ENCODE measurements at regions not wholly inside any gene's neighbourhood (a gene's known extent, or its start where the extent isn't known, plus 50 kb on each side); places are given as distances from the start of the nearest gene placed in this dataset.

DNA sequence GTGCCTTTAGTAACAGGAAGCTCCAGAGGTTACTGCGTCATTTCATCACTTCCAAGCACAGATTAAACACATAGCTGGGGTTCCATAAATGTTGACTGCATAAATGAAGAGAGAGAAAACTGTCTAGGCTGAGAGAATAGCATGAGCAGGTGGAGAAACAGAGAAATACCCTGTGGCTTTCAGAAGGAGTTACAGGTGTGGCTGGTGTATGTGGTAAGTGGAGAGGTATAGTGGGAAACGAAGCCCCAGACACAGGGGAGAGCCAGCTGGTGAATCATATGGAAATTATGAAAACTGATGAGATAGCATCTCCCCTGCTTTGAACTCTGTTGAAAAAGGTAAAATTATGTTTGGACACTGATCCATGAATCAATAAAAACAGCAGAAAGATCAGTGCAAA lies 807.4 kb upstream of the POU3F3 start:
- Histone ChIP-seq H3K4me3 (ENCODE audit: low read depth in 1 of 2, low read length in 2 of 2) (no peak overlapping the region), H4K20me1 (ENCODE audit: insufficient read depth, low read length) (no peaks in the 10 kb centered on the region), H3K36me3 (ENCODE audit: insufficient read depth, low read length) (no peaks in the 10 kb centered on the region), H3K79me2 (ENCODE audit: insufficient read depth, low read length) (no peaks in the 10 kb centered on the region), H3K27me3 (ENCODE audit: insufficient read depth, low read length, poor library complexity) (no peaks in the 10 kb centered on the region), H2AFZ (ENCODE audit: low read depth, low read length) (no peak overlapping the region), H3K4me1 (ENCODE audit: insufficient read depth, low read length) (no peaks in the 10 kb centered on the region), H3K27ac (ENCODE audit: low read length) (no peak overlapping the region), H3K9ac (ENCODE audit: low read depth, low read length) (no peak overlapping the region), H3K9me3 (ENCODE audit: insufficient read depth, low read length, severe bottlenecking) (no peaks in the 10 kb centered on the region), H3K4me2 (ENCODE audit: insufficient read depth, low read length) (no peak overlapping the region)
- ATAC-seq (ENCODE audit: insufficient read depth, low read depth) (no peak), DNase-seq (no peak)
- no peak for TF ChIP-seq EZH2 (IDR thresholded peaks at IDR 0.05; ENCODE audit: borderline replicate concordance, low read depth, low read length, severe bottlenecking)
- TF ChIP-seq, protein P1, sequence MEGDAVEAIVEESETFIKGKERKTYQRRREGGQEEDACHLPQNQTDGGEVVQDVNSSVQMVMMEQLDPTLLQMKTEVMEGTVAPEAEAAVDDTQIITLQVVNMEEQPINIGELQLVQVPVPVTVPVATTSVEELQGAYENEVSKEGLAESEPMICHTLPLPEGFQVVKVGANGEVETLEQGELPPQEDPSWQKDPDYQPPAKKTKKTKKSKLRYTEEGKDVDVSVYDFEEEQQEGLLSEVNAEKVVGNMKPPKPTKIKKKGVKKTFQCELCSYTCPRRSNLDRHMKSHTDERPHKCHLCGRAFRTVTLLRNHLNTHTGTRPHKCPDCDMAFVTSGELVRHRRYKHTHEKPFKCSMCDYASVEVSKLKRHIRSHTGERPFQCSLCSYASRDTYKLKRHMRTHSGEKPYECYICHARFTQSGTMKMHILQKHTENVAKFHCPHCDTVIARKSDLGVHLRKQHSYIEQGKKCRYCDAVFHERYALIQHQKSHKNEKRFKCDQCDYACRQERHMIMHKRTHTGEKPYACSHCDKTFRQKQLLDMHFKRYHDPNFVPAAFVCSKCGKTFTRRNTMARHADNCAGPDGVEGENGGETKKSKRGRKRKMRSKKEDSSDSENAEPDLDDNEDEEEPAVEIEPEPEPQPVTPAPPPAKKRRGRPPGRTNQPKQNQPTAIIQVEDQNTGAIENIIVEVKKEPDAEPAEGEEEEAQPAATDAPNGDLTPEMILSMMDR (IDR thresholded peaks at IDR 0.05; ENCODE audit: borderline replicate concordance, extremely low read depth, low read length, poor library complexity, severe bottlenecking), result no peak

DNA sequence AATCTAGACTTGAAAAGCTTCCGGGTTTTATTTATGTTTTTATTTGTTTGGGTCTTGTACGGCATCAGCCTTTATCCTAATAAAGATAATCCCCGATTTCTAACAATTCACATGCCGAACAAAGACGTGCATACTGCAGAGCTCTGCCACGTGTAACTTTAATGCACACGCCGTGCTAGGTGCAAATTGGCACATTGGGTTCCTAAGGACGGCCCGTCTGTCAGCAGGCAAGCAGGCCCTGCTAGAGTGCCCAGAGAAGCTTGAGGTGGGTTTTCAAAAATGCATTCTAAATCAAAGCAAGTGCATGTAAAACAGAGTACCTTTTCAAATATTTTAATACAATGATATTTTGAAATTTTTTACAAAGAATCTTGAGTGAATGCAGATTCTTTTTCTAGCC lies 806.4 kb upstream of the POU3F3 start:
- no peak overlapping the region for H3K4me2 ChIP-seq (ENCODE audit: insufficient read depth, low read length)
- H4K20me1 ChIP-seq (ENCODE audit: insufficient read depth, low read length), result no peaks in the 10 kb centered on the region
- no peaks in the 10 kb centered on the region for H3K4me1 ChIP-seq (ENCODE audit: insufficient read depth, low read length)
- no peaks in the 10 kb centered on the region for H3K27me3 ChIP-seq (ENCODE audit: insufficient read depth, low read length, poor library complexity)
- no peaks in the 10 kb centered on the region for H3K36me3 ChIP-seq (ENCODE audit: insufficient read depth, low read length)
- no peaks in the 10 kb centered on the region for H3K9me3 ChIP-seq (ENCODE audit: insufficient read depth, low read length, severe bottlenecking)
- H2AFZ ChIP-seq (ENCODE audit: low read depth, low read length), result no peak overlapping the region
- no peak for DNase-seq
- H3K27ac ChIP-seq (ENCODE audit: low read length), result no peak overlapping the region
- no peaks in the 10 kb centered on the region for H3K79me2 ChIP-seq (ENCODE audit: insufficient read depth, low read length)
- TF ChIP-seq EZH2 (IDR thresholded peaks at IDR 0.05; ENCODE audit: borderline replicate concordance, low read depth, low read length, severe bottlenecking), result no peak
- TF ChIP-seq, protein P1 (IDR thresholded peaks at IDR 0.05; ENCODE audit: borderline replicate concordance, extremely low read depth, low read length, poor library complexity, severe bottlenecking), result no peak
- no peak overlapping the region for H3K4me3 ChIP-seq (ENCODE audit: low read depth in 1 of 2, low read length in 2 of 2)
- ATAC-seq (ENCODE audit: insufficient read depth, low read depth), result no peak
- H3K9ac ChIP-seq (ENCODE audit: low read depth, low read length), result no peak overlapping the region

DNA sequence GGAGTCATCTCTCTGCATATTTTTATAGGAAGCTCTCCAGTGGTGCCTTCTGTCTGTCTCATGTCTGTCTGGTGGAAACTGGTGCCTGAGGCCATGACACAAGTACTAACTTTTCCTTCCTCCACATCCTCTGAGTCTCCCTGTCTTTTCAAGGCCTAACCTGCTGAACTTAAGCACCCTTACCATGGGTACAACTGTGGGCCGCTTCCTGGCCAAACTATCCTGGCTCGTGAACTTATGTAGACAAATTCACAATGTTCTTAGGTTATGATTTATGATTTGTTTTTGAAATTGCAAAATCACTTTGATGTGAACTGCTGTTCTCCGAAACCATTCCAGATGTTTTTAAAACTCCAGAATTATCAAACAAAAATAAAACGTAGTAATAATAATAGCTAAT lies 804.5 kb upstream of the POU3F3 start:
- Histone ChIP-seq H4K20me1 (ENCODE audit: insufficient read depth, low read length) (no peaks in the 10 kb centered on the region), H3K27me3 (ENCODE audit: insufficient read depth, low read length, poor library complexity) (no peaks in the 10 kb centered on the region), H2AFZ (ENCODE audit: low read depth, low read length) (no peak overlapping the region), H3K4me3 (ENCODE audit: low read depth in 1 of 2, low read length in 2 of 2) (no peak overlapping the region), H3K36me3 (ENCODE audit: insufficient read depth, low read length) (no peaks in the 10 kb centered on the region), H3K4me1 (ENCODE audit: insufficient read depth, low read length) (no peaks in the 10 kb centered on the region), H3K27ac (ENCODE audit: low read length) (no peak overlapping the region), H3K9me3 (ENCODE audit: insufficient read depth, low read length, severe bottlenecking) (no peaks in the 10 kb centered on the region), H3K4me2 (ENCODE audit: insufficient read depth, low read length) (no peak overlapping the region), H3K79me2 (ENCODE audit: insufficient read depth, low read length) (no peaks in the 10 kb centered on the region), H3K9ac (ENCODE audit: low read depth, low read length) (no peak overlapping the region)
- ATAC-seq (ENCODE audit: insufficient read depth, low read depth), result no peak
- no peak for DNase-seq
- no peak for TF ChIP-seq EZH2 (IDR thresholded peaks at IDR 0.05; ENCODE audit: borderline replicate concordance, low read depth, low read length, severe bottlenecking)
- TF ChIP-seq, protein P1 (IDR thresholded peaks at IDR 0.05; ENCODE audit: borderline replicate concordance, extremely low read depth, low read length, poor library complexity, severe bottlenecking), result no peak

DNA sequence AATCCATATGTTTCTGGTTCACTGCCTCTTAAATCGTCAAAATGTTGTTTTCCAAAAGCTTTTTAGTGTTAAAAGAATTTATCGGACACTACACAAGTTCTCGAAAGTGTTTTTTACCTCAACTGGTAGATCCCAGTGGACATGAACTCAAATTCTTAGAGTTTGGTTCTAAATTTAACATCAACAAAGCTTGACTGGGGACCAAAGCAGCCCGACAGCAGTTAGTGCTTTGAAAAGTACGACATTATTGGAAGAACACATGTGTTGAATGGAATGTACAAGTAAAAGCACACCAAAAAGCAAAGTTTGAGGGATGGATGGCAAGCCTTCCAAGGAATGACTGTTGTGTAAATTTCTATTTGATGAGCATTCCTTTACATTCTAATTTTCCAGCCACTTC lies 803.9 kb upstream of the POU3F3 start:
- TF ChIP-seq EZH2 (IDR thresholded peaks at IDR 0.05; ENCODE audit: borderline replicate concordance, low read depth, low read length, severe bottlenecking), result no peak
- TF ChIP-seq, protein P1 (IDR thresholded peaks at IDR 0.05; ENCODE audit: borderline replicate concordance, extremely low read depth, low read length, poor library complexity, severe bottlenecking), result no peak
- Histone ChIP-seq H3K4me2 (ENCODE audit: insufficient read depth, low read length) (no peak overlapping the region), H3K9ac (ENCODE audit: low read depth, low read length) (no peak overlapping the region), H3K4me3 (ENCODE audit: low read depth in 1 of 2, low read length in 2 of 2) (no peak overlapping the region), H3K27ac (ENCODE audit: low read length) (no peak overlapping the region), H3K36me3 (ENCODE audit: insufficient read depth, low read length) (no peaks in the 10 kb centered on the region), H2AFZ (ENCODE audit: low read depth, low read length) (no peak overlapping the region), H3K27me3 (ENCODE audit: insufficient read depth, low read length, poor library complexity) (no peaks in the 10 kb centered on the region), H3K4me1 (ENCODE audit: insufficient read depth, low read length) (no peaks in the 10 kb centered on the region), H4K20me1 (ENCODE audit: insufficient read depth, low read length) (no peaks in the 10 kb centered on the region), H3K9me3 (ENCODE audit: insufficient read depth, low read length, severe bottlenecking) (no peaks in the 10 kb centered on the region), H3K79me2 (ENCODE audit: insufficient read depth, low read length) (no peaks in the 10 kb centered on the region)
- ATAC-seq (ENCODE audit: insufficient read depth, low read depth) (no peak), DNase-seq (no peak)
